ENCODE measurements at regions not wholly inside any gene's neighbourhood (a gene's known extent, or its start where the extent isn't known, plus 50 kb on each side); places are given as distances from the start of the nearest gene placed in this dataset.

- TF ChIP-seq ZNF658 (tag by site-specific recombination; IDR thresholded peaks at IDR 0.05) (no peak), ZNF148 (tag by site-specific recombination; IDR thresholded peaks at IDR 0.05; ENCODE audit: borderline replicate concordance) (no peak), ZBTB1 (tag by site-specific recombination; IDR thresholded peaks at IDR 0.05) (no peak), ZNF776 (tag by site-specific recombination; IDR thresholded peaks at IDR 0.05; ENCODE audit: borderline replicate concordance) (no peak), ZNF366 (tag by site-specific recombination; conservative IDR thresholded peaks at IDR 0.05) (no peak), ZBTB20 (tag by site-specific recombination; IDR thresholded peaks at IDR 0.05) (no peak), ZNF335 (tag by site-specific recombination; conservative IDR thresholded peaks at IDR 0.05) (no peak), ZNF223 (tag by site-specific recombination; IDR thresholded peaks at IDR 0.05) (no peak), ZNF112 (tag by site-specific recombination; IDR thresholded peaks at IDR 0.05) (no peak), ZNF449 (tag by site-specific recombination; IDR thresholded peaks at IDR 0.05) (no peak), KLF8 (tag by site-specific recombination; IDR thresholded peaks at IDR 0.05) (no peak), ZNF837 (tag by site-specific recombination; IDR thresholded peaks at IDR 0.05) (no peak)
Measured at GRCh38 chr10:28082885-28083284, 84.0 kb upstream of the ODAD2 start (continued).

- Histone ChIP-seq H3K4me3 (ENCODE audit: low read depth, low read length) (no peak overlapping the region), H3K27ac (ENCODE audit: extremely low read depth, low read depth, low read length) (no peak overlapping the region), H3K9me3 (ENCODE audit: control insufficient read depth, insufficient read depth, low read depth, low read length) (no peaks in the 10 kb centered on the region), H3K4me1 (ENCODE audit: control insufficient read depth, insufficient read depth, low read length) (no peaks in the 10 kb centered on the region), H3K36me3 (ENCODE audit: control insufficient read depth in 2 of 2, insufficient read depth in 1 of 2, low read length in 2 of 2) (no peaks in the 10 kb centered on the region)
- ChIA-PET CTCF (no interaction called here), POLR2A (no interaction called here)
- TF ChIP-seq ZNF621 (tag by site-specific recombination; IDR thresholded peaks at IDR 0.05) (no peak), ZNF473 (tag by site-specific recombination; IDR thresholded peaks at IDR 0.05) (no peak), ZNF157 (tag by site-specific recombination; IDR thresholded peaks at IDR 0.05) (no peak), ZNF175 (tag by site-specific recombination; IDR thresholded peaks at IDR 0.05) (no peak), ZNF16 (tag by site-specific recombination; IDR thresholded peaks at IDR 0.05; ENCODE audit: low read depth) (no peak), ZNF776 (tag by site-specific recombination; IDR thresholded peaks at IDR 0.05; ENCODE audit: borderline replicate concordance) (no peak), ZNF133 (tag by site-specific recombination; IDR thresholded peaks at IDR 0.05) (no peak), RBAK (tag by site-specific recombination; IDR thresholded peaks at IDR 0.05) (no peak), ZNF791 (tag by site-specific recombination; IDR thresholded peaks at IDR 0.05) (no peak), GLI2 (tag by site-specific recombination; IDR thresholded peaks at IDR 0.05; ENCODE audit: borderline replicate concordance, low read depth) (no peak), ZNF792 (tag by site-specific recombination; IDR thresholded peaks at IDR 0.05) (no peak), ELK4 (IDR thresholded peaks at IDR 0.05; ENCODE audit: borderline replicate concordance, low read depth, low read length) (no peak), ZNF639 (tag by site-specific recombination; IDR thresholded peaks at IDR 0.05) (no peak), PRDM10 (tag by site-specific recombination; IDR thresholded peaks at IDR 0.05) (no peak), ZNF600 (tag by site-specific recombination; IDR thresholded peaks at IDR 0.05) (no peak)
Measured at GRCh38 chr10:28082316-28082715, 83.4 kb upstream of the ODAD2 start.
